GM03348 (cell line): ENCODE measurements at regions not wholly inside any gene's neighbourhood (a gene's known extent, or its start where the extent isn't known, plus 50 kb on each side); places are given as distances from the start of the nearest gene placed in this dataset.
"Not testable (repeated sequence)": the region's sequence is repeated elsewhere in the genome, so short reads cannot be mapped to it uniquely, and the experiment has no call there.

Experiments used
- DNase-seq: peaks from one replicate; pipeline ENCODE4 v3.0.0; 2012; ENCODE audit warnings: low spot score

- DNase-seq: no peak
Observed at GRCh38 chr10:84943541-84943940, 615.2 kb downstream of the CCSER2 start.

GRCh38 chr10:84944187-84944586 is 615.8 kb downstream of the CCSER2 start:
- DNase-seq: no peak

- no peak for DNase-seq
Observed at GRCh38 chr10:84945791-84946190, 617.4 kb downstream of the CCSER2 start.

GRCh38 chr10:84946904-84947303 is 618.5 kb downstream of the CCSER2 start:
- DNase-seq: no peak

- DNase-seq: no peak
Observed at GRCh38 chr10:84948644-84949043, 620.3 kb downstream of the CCSER2 start.

- no peak for DNase-seq
Observed at GRCh38 chr10:84951616-84952015, 623.2 kb downstream of the CCSER2 start.

- DNase-seq: no peak
Observed at GRCh38 chr10:84957427-84957826, 629.0 kb downstream of the CCSER2 start.

- no peak for DNase-seq
Observed at GRCh38 chr10:84965468-84965867, 637.1 kb downstream of the CCSER2 start.

- DNase-seq: no peak
Observed at GRCh38 chr10:84966708-84967441, 638.5 kb downstream of the CCSER2 start.

- not testable (repeated sequence) for DNase-seq
Observed at GRCh38 chr10:84969297-84969696, 640.9 kb downstream of the CCSER2 start.

GRCh38 chr10:84987039-84987438 is 658.6 kb downstream of the CCSER2 start:
- DNase-seq: no peak

GRCh38 chr10:84988011-84988410 is 659.6 kb downstream of the CCSER2 start:
- no peak for DNase-seq

GRCh38 chr10:84990713-84991112 is 662.3 kb downstream of the CCSER2 start:
- DNase-seq: no peak

GRCh38 chr10:84991301-84991700 is 662.9 kb downstream of the CCSER2 start:
- DNase-seq: no peak

- DNase-seq: no peak
Observed at GRCh38 chr10:84993251-84994035, 665.1 kb downstream of the CCSER2 start.

GRCh38 chr10:84994722-84995121 is 666.3 kb downstream of the CCSER2 start:
- no peak for DNase-seq

- no peak for DNase-seq
Observed at GRCh38 chr10:84996580-84996979, 668.2 kb downstream of the CCSER2 start.

GRCh38 chr10:84997870-84998269 is 669.5 kb downstream of the CCSER2 start:
- no peak for DNase-seq

- no peak for DNase-seq
Observed at GRCh38 chr10:84999929-85000328, 671.5 kb downstream of the CCSER2 start.

GRCh38 chr10:85003083-85003482 is 674.7 kb downstream of the CCSER2 start:
- DNase-seq: no peak

GRCh38 chr10:85008488-85009184 is 680.2 kb downstream of the CCSER2 start:
- no peak for DNase-seq

- DNase-seq: no peak
Observed at GRCh38 chr10:85012305-85012704, 683.9 kb downstream of the CCSER2 start.
